Duodenal mucosa (tissue), 2 donors: ENCODE measurements at regions not wholly inside any gene's neighbourhood (a gene's known extent, or its start where the extent isn't known, plus 50 kb on each side); places are given as distances from the start of the nearest gene placed in this dataset.
"Not testable (repeated sequence)": the region's sequence is repeated elsewhere in the genome, so short reads cannot be mapped to it uniquely, and the experiment has no call there.

Experiments used
- H3K27ac ChIP-seq: one replicate; pipeline ENCODE4 v1.7.0; 2013; ENCODE audit warnings: low read depth, low read length
- H3K27me3 ChIP-seq, 2 donors: one replicate each; pipeline ENCODE4 v1.7.0; 2013; ENCODE audit warnings: low read length in 2 of 2, control low read depth in 1 of 2; ENCODE audit not compliant: insufficient read depth in 2 of 2, control insufficient read depth in 1 of 2
- H3K36me3 ChIP-seq, 2 donors: one replicate each; pipeline ENCODE4 v1.7.0; 2013; ENCODE audit warnings: low read length in 2 of 2, control low read depth in 1 of 2; ENCODE audit not compliant: insufficient read depth in 2 of 2, control insufficient read depth in 1 of 2
- H3K4me1 ChIP-seq, 2 donors: one replicate each; pipeline ENCODE4 v1.7.0; 2013; ENCODE audit warnings: low read length in 2 of 2, control low read depth in 1 of 2; ENCODE audit not compliant: insufficient read depth in 2 of 2, control insufficient read depth in 1 of 2
- H3K4me3 ChIP-seq, 2 donors: one replicate each; pipeline ENCODE4 v1.7.0; 2013; ENCODE audit warnings: low read length in 2 of 2, low read depth in 1 of 2
- H3K9ac ChIP-seq, 2 donors: one replicate each; pipeline ENCODE4 v1.7.0; 2013; ENCODE audit warnings: low read length in 2 of 2, low read depth in 1 of 2
- H3K9me3 ChIP-seq, 2 donors: one replicate each; pipeline ENCODE4 v1.7.0; 2013; ENCODE audit warnings: low read length in 2 of 2, control low read depth in 1 of 2; ENCODE audit not compliant: control insufficient read depth in 1 of 2

- no peaks in the 10 kb centered on the region for H3K9me3 ChIP-seq
- H3K4me3 ChIP-seq: no peak overlapping the region
- no peaks in the 10 kb centered on the region for H3K4me1 ChIP-seq
- no peak overlapping the region for H3K27ac ChIP-seq
- H3K27me3 ChIP-seq: no peaks in the 10 kb centered on the region
- H3K9ac ChIP-seq: no peak overlapping the region
- H3K36me3 ChIP-seq: no peaks in the 10 kb centered on the region
Measured at GRCh38 chr1:219051547-219051946, 122.1 kb upstream of the LYPLAL1 start.

GRCh38 chr1:219058891-219059820, 114.5 kb upstream of the LYPLAL1 start:
- no peak overlapping the region for H3K4me3 ChIP-seq

GRCh38 chr1:219060798-219061197, 112.9 kb upstream of the LYPLAL1 start:
- H3K9ac ChIP-seq: no peak overlapping the region
- no peaks in the 10 kb centered on the region for H3K36me3 ChIP-seq
- no peak overlapping the region for H3K27ac ChIP-seq
- no peak overlapping the region for H3K4me3 ChIP-seq
- peaks cover 0 to 7% of the 10 kb centered on the region in 2 donors for H3K9me3 ChIP-seq
- H3K4me1 ChIP-seq: no peaks in the 10 kb centered on the region
- no peaks in the 10 kb centered on the region for H3K27me3 ChIP-seq

More at GRCh38 chr1:219058891-219059820, 114.5 kb upstream of the LYPLAL1 start:
- no peak overlapping the region for H3K27ac ChIP-seq
- peaks cover 0 to 7% of the 10 kb centered on the region in 2 donors for H3K9me3 ChIP-seq
- H3K27me3 ChIP-seq: no peaks in the 10 kb centered on the region
- no peaks in the 10 kb centered on the region for H3K36me3 ChIP-seq
- no peaks in the 10 kb centered on the region for H3K4me1 ChIP-seq
- H3K9ac ChIP-seq: no peak overlapping the region

GRCh38 chr1:219062161-219062560, 111.5 kb upstream of the LYPLAL1 start:
- H3K9ac ChIP-seq: no peak overlapping the region
- no peaks in the 10 kb centered on the region for H3K4me1 ChIP-seq
- no peaks in the 10 kb centered on the region for H3K36me3 ChIP-seq
- H3K9me3 ChIP-seq: peaks cover 0 to 4% of the 10 kb centered on the region in 2 donors
- no peaks in the 10 kb centered on the region for H3K27me3 ChIP-seq
- H3K4me3 ChIP-seq: no peak overlapping the region
- no peak overlapping the region for H3K27ac ChIP-seq

GRCh38 chr1:219066098-219066497, 107.6 kb upstream of the LYPLAL1 start:
- Histone ChIP-seq H3K4me3 (no peak overlapping the region), H3K27me3 (no peaks in the 10 kb centered on the region), H3K9me3 (no peaks in the 10 kb centered on the region), H3K27ac (no peak overlapping the region), H3K36me3 (no peaks in the 10 kb centered on the region), H3K9ac (no peak overlapping the region), H3K4me1 (no peaks in the 10 kb centered on the region)

- Histone ChIP-seq H3K9ac (no peak overlapping the region), H3K4me1 (no peaks in the 10 kb centered on the region), H3K27ac (no peak overlapping the region), H3K36me3 (no peaks in the 10 kb centered on the region), H3K27me3 (no peaks in the 10 kb centered on the region), H3K4me3 (no peak overlapping the region), H3K9me3 (no peaks in the 10 kb centered on the region)
Measured at GRCh38 chr1:219066631-219067349, 106.9 kb upstream of the LYPLAL1 start.

GRCh38 chr1:219067350-219067712, 106.3 kb upstream of the LYPLAL1 start:
- no peak overlapping the region for H3K27ac ChIP-seq
- no peaks in the 10 kb centered on the region for H3K36me3 ChIP-seq
- no peak overlapping the region for H3K9ac ChIP-seq
- no peaks in the 10 kb centered on the region for H3K9me3 ChIP-seq
- H3K4me3 ChIP-seq: no peak overlapping the region
- H3K4me1 ChIP-seq: no peaks in the 10 kb centered on the region
- H3K27me3 ChIP-seq: no peaks in the 10 kb centered on the region

- not testable (repeated sequence) for H3K27ac ChIP-seq, H3K36me3 ChIP-seq, H3K4me1 ChIP-seq, H3K27me3 ChIP-seq, H3K9ac ChIP-seq, H3K9me3 ChIP-seq, H3K4me3 ChIP-seq
Measured at GRCh38 chr1:219070395-219070794, 103.3 kb upstream of the LYPLAL1 start.

- H3K27ac ChIP-seq: no peak overlapping the region
- no peaks in the 10 kb centered on the region for H3K9me3 ChIP-seq
- no peaks in the 10 kb centered on the region for H3K36me3 ChIP-seq
- no peaks in the 10 kb centered on the region for H3K27me3 ChIP-seq
- no peak overlapping the region for H3K4me3 ChIP-seq
- H3K9ac ChIP-seq: no peak overlapping the region
- no peaks in the 10 kb centered on the region for H3K4me1 ChIP-seq
Measured at GRCh38 chr1:219071209-219071608, 102.5 kb upstream of the LYPLAL1 start.

- no peaks in the 10 kb centered on the region for H3K27me3 ChIP-seq
- H3K9me3 ChIP-seq: no peaks in the 10 kb centered on the region
- H3K27ac ChIP-seq: no peak overlapping the region
- H3K4me3 ChIP-seq: no peak overlapping the region
- H3K36me3 ChIP-seq: no peaks in the 10 kb centered on the region
- no peaks in the 10 kb centered on the region for H3K4me1 ChIP-seq
- H3K9ac ChIP-seq: no peak overlapping the region
Measured at GRCh38 chr1:219072329-219072728, 101.3 kb upstream of the LYPLAL1 start.
